VCaP (cell line): ENCODE measurements at regions not wholly inside any gene's neighbourhood (a gene's known extent, or its start where the extent isn't known, plus 50 kb on each side); places are given as distances from the start of the nearest gene placed in this dataset.

Experiments
- H3K27ac ChIP-seq: fragments of 450-650 bp; 2 replicates; pipeline ENCODE4 v1.5.1; 2017
- TF ChIP-seq, protein P1 (sequence below): fragments of 450-650 bp; conservative IDR thresholded peaks from 2 replicates; pipeline ENCODE4 v1.5.1; 2017; ENCODE audit warnings: mild to moderate bottlenecking, moderate library complexity

DNA sequence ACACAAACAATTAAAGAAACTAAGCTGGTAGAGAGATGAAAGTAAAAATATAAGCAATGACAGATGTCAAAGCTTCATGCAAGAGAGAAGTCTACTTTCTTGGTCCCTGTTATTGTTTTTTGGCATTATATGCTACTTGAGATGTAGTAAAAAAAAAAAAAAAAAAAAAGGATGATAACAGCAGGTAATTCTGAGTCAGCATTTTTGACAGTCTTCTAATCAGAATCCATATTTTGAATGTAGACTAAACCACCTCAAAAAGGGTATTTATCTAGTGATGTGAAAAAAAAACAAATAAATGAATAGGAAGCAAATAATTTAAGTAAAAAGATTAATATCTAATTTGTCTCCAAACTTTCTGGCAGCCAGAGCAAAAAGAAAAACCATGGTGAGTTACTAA is 422.2 kb upstream of the CPEB2 start:
- TF ChIP-seq, protein P1, sequence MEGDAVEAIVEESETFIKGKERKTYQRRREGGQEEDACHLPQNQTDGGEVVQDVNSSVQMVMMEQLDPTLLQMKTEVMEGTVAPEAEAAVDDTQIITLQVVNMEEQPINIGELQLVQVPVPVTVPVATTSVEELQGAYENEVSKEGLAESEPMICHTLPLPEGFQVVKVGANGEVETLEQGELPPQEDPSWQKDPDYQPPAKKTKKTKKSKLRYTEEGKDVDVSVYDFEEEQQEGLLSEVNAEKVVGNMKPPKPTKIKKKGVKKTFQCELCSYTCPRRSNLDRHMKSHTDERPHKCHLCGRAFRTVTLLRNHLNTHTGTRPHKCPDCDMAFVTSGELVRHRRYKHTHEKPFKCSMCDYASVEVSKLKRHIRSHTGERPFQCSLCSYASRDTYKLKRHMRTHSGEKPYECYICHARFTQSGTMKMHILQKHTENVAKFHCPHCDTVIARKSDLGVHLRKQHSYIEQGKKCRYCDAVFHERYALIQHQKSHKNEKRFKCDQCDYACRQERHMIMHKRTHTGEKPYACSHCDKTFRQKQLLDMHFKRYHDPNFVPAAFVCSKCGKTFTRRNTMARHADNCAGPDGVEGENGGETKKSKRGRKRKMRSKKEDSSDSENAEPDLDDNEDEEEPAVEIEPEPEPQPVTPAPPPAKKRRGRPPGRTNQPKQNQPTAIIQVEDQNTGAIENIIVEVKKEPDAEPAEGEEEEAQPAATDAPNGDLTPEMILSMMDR: no peak
- no peak overlapping the region for H3K27ac ChIP-seq

DNA sequence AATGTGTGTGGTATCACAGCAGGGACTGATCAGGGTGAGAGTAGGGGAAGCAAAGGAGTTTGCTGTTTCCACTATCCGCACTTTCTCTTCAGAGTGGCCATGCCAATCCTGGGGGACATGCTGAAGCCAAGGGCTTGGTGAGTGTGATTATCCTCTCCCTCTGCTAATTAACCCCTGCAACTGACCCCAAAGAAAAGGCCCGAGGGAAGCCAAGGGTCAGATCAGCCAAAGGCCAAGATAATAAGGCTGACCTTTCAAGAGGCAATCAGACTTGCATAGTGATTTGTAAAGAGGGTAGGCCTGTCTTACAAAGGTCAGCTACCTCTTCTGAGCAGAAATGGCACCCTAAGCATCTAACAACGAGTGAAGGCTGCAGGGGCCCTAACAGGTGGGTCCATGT is 420.5 kb upstream of the CPEB2 start:
- H3K27ac ChIP-seq: no peak overlapping the region
- TF ChIP-seq, protein P1: no peak

DNA sequence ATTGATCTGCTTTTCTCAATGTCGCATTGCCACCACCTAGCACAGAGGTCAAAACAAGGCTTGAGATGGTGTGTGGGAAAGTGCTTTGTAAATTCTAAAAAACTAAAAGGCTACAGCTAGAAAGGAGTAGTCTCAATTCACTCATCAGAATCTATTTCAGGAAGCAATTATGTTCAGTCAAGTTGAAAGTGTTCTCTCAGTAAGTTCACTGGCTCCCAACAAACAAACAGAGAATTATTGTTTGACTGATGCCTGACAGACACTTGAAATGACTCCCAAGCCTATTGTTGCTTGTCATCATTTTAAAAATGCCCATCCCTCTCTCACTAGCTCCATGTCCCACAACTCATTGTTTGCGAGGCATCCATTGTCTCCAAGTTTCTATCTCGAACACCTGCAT is 419.6 kb upstream of the CPEB2 start:
- TF ChIP-seq, protein P1: no peak

DNA sequence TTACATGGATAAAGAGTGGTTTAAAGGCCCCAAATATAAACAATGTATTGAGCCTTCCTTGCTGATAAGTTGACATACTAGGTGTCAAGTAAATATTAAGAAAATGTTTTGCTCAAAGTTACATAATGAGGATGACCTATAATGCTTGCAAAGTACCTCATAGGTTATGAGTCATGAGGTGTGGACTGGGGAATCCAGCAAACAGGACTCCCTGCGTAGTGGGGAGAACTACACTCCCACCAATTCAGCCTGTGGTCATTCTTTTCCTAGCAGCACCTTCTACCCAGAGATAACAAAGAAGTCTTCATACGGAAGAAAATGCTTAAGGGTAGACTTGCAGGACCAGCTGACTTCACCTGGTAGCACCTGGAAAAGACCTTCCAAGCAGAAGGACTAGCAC is 418.9 kb upstream of the CPEB2 start:
- TF ChIP-seq, protein P1: no peak

More for the DNA sequence above, 419.6 kb upstream of the CPEB2 start:
- peak overlapping the region; percentile 8; the same call in 1 of the 2 replicates for H3K27ac ChIP-seq

GRCh38 chr4:14583752-14584151 is 418.5 kb upstream of the CPEB2 start:
- H3K27ac ChIP-seq: no peak overlapping the region
- TF ChIP-seq, protein P1: no peak

More for the DNA sequence above, 418.9 kb upstream of the CPEB2 start:
- H3K27ac ChIP-seq: no peak overlapping the region

DNA sequence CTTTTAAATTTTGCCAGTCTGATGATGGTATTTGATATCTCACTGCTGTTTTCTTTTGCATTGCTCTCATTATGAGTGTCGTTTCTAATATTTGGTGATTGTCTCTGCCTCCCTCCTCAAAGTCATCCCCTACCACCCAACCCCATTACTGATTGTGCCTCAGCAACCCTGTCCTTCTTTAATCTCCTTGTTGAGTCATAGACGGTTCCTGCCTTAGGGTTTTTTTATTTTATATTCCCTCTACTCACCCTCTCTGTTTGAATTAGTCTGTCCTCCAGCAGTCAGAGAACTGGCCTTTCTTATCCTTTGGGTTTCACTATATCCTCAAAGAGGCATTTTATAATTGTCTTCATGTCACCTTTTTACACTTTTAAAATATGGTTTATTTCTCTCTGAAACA is 409.3 kb upstream of the CPEB2 start:
- H3K27ac ChIP-seq: no peak overlapping the region
- TF ChIP-seq, protein P1: no peak

- TF ChIP-seq, protein P1: no peak
- H3K27ac ChIP-seq: no peak overlapping the region
Measured at GRCh38 chr4:14596028-14596427, 406.3 kb upstream of the CPEB2 start.
